NCI-H2196 (cell line): ENCODE measurements at regions not wholly inside any gene's neighbourhood (a gene's known extent, or its start where the extent isn't known, plus 50 kb on each side); places are given as distances from the start of the nearest gene placed in this dataset.

Experiments used
- DNase-seq: peaks from one replicate; lab custom pipeline; 2025; ENCODE audit not compliant: unreplicated experiment; lab: John Stamatoyannopoulos, UW

- no peak for DNase-seq
These were observed 53.5 kb upstream of the FAM9B start for GRCh38 chrX:9087271-9088040.

- DNase-seq = no peak
These were observed 55.0 kb upstream of the FAM9B start for GRCh38 chrX:9088896-9089295.

DNA sequence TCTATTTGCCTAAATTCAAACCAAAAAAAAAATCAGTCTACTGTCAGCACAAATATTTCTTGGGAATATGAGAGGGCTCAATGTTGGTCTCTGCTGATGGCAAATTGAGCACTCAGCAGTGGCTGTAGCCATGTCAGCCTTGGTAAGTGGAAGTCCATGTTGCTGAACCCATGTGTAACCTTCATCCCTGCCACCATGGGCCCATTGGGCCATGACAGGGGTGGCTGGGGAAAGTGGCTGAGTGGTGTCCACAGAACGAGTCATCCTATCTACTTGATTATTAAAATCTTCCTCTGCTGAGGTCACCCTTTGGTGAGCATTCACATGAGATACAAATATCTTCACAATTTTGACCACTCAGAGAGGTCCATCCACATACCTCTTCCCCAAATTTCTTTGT lies 56.8 kb upstream of the FAM9B start:
- no peak for DNase-seq

GRCh38 chrX:9091258-9091657 lies 57.3 kb upstream of the FAM9B start:
- no peak for DNase-seq

GRCh38 chrX:9102956-9103355 lies 69.0 kb upstream of the FAM9B start:
- no peak for DNase-seq

- no peak for DNase-seq
These were observed 74.1 kb upstream of the FAM9B start for GRCh38 chrX:9108054-9108453.

DNA sequence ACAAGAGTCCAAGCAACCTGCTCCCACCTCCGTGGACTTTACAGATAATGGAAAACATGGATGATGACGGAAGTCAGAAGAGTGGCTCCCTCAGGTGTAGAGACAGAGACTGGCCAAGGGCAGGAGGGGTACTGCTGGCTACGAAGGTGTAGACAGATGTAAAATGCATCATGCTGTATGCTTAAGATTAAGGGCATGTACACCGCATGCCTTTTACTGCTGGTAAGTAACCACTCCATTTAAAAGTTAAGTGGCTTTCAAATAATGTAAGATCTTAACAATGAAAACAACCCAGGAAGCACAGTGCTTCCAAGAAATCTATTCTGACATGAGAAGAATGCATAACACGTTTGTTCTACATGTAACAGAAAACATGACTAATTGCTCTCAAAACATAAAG lies 76.9 kb upstream of the FAM9B start:
- DNase-seq = no peak

GRCh38 chrX:9114245-9114644 lies 80.3 kb upstream of the FAM9B start:
- no peak for DNase-seq

- DNase-seq = no peak
These were observed 83.9 kb upstream of the FAM9B start for GRCh38 chrX:9117851-9118250.

DNA sequence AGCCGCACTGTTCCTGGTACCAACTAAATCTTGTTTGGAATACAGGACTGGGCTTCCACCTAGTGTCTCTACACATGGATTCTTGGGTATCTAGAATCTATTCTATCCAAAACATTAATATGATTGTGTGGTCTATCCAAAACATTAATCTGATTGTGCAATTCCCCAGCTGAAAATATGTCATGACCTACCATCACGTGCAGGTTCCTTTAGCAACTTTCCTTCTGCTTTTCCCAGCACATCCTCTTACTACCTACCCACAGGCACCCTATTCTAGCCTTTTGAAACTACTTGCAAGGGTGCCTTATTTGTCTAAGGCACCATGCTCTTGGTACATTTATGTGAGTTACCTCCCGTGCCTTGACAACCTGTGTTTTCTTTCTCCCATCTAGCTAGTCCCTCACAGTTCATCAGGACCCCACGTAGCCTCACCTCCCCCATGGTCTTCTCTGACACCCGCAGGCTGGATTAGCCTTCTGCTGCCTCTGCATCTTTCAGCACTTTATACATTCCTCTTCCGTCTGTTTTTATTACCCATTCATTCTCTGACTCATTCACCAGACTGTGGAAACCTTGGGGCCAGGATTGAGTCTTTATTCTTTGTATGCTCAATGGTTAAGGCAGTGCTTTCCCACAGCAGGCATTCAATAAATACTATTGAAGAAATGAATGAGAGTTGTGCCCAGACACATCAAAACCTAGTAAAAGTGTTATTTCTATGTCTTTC lies 88.8 kb upstream of the FAM9B start:
- DNase-seq = no peak

DNA sequence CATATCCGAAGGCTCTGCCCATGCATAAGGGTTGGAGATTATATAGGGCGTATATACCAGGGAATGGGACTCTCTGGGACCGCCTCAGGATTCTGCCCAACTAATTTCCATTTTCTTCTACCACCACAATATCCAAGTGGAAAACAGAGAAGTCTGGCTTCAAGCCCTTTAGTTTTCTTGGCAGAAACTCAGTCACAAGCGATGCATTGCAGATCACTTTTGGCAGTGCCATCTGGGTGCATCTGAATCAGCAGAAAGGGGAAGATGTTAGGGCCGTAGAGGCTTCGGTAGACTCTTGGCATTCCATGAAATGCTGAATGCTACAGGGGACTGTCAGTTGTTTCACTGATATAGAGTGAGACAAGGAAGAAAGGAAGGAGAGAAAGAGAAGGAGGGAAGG lies 94.1 kb upstream of the FAM9B start:
- DNase-seq = no peak

GRCh38 chrX:9130031-9130430 lies 96.1 kb upstream of the FAM9B start:
- no peak for DNase-seq

DNA sequence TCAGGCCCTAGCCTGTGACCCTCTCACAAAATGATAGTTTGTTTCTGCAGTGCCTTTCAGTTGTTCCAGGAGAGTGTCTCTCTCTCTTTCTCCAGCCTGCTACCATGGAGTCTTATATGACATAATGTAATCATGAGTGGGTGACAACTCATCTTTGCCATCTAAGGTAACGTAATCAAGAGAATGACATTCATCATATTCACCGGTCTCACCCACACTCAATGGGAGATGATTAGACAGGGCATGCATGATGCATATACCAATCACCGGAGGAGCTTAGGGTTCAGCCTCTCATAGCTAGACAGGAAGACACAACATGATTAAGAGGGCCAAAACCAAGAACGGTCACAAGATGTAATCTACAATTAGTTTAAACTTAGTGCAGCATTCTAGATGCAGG lies 97.1 kb upstream of the FAM9B start:
- no peak for DNase-seq

GRCh38 chrX:9132036-9132638 lies 98.2 kb upstream of the FAM9B start:
- no peak for DNase-seq

GRCh38 chrX:9133426-9133825 lies 99.5 kb upstream of the FAM9B start:
- DNase-seq = no peak

DNA sequence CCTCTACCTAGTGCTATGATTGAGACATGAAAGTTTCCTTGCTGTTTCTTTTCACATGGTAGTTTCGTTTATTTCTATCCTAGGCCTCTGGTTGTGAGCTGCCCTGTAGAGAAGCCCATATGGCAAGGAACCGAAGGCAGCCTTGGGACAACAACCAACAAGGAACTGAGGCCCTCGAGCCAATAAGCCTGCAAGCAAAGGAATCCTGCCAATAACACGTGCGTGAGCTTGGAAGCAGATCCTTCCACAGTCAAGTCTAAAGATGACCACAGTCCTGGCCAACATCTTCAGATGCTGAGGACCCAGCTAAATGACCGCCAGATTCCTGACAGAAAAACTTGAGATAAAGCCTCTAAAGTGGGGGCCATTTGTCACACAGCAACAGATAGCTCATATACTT lies 100.4 kb upstream of the FAM9B start:
- DNase-seq = no peak

GRCh38 chrX:9135901-9136510 lies 102.1 kb upstream of the FAM9B start:
- DNase-seq = no peak

DNA sequence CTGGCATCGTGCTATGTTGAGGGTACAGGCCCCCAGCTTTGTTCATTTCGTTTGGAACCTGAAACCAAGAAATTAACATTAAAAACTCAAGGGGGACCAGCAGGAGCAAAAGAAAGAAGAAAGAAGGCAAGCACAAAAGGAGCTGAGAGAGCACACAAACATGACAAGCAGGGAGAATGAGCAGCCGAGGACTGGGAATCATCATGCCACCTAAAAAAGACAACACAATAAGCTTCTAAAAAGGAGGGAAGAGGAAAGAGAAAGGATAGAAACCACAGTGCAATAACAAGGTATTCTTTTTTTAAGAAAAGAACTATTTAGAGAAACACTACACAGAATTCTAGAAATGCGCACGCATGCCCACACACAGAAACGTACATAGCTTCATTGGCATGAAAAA lies 103.2 kb upstream of the FAM9B start:
- no peak for DNase-seq

DNA sequence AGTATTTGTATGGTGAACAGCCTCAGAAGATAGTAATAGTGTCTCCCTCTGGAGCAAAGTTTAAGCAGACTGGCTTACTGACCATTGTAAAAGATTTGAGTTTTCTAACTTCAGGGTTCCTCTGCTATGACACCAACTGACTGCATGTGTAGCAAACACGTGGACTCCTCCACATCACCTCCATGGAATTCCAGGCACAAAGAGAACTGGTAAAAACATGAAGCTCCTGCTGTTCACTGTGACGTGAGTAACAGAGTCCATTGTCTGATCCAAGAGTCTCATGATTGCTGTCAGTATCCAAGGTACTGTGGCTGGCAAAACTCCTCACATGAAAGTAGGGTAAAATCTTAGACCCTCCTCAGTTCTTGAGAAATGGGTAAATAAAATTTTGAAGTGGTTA lies 107.6 kb upstream of the FAM9B start:
- no peak for DNase-seq

GRCh38 chrX:9144701-9145241 lies 110.8 kb upstream of the FAM9B start:
- no peak for DNase-seq

DNA sequence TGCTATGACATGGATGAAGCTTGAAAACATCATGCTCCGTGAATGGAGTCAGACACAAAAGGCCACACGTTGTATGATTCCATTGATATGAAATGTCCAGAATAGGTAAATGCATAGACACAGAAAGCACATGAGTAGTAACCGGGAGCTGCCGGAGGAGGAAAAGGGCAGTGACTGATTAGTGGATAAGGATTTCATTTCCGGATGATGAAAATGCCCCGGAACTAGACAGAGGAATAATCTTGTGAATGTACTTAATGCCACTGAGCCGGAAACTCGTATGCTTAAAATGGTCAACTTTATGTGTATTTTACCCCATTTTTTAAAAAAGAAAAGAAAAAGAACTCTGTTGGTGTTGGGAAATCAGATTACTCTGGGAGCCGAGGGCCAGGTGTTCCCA lies 112.7 kb upstream of the FAM9B start:
- DNase-seq = no peak

- DNase-seq = no peak
These were observed 113.2 kb upstream of the FAM9B start for GRCh38 chrX:9147086-9147485.
